Neural cell (in vitro differentiated cells): ENCODE measurements at regions not wholly inside any gene's neighbourhood (a gene's known extent, or its start where the extent isn't known, plus 50 kb on each side); places are given as distances from the start of the nearest gene placed in this dataset.

Source experiments
- EZH2 ChIP-seq: fragments of 200-600, 300-800 bp; shearing (Covaris generic), sonication (generic); IDR thresholded peaks from 2 replicates; pipeline ENCODE4 v1.6.1; 2014; ENCODE audit warnings: antibody characterized with exemption, low read length, borderline replicate concordance, mild to moderate bottlenecking; ENCODE audit not compliant: insufficient read depth, poor library complexity, severe bottlenecking
- MXI1 ChIP-seq: fragments of 450-650 bp; conservative IDR thresholded peaks from 2 replicates; pipeline ENCODE4 v1.6.1; 2014; ENCODE audit warnings: antibody characterized with exemption, mild to moderate bottlenecking; ENCODE audit not compliant: poor library complexity, severe bottlenecking
- POLR2AphosphoS5 ChIP-seq: IDR thresholded peaks from 2 replicates; pipeline ENCODE4 v1.6.1; 2012
- RAD21 ChIP-seq: fragments of 450-650 bp; conservative IDR thresholded peaks from 2 replicates; pipeline ENCODE4 v1.6.1; 2014; ENCODE audit warnings: antibody characterized with exemption, mild to moderate bottlenecking, moderate library complexity
- TF ChIP-seq, protein P1 (sequence below): fragments of 450-650 bp; IDR thresholded peaks from 2 replicates; pipeline ENCODE4 v1.5.1; 2014; ENCODE audit warnings: antibody characterized with exemption, mild to moderate bottlenecking, moderate library complexity; ENCODE audit not compliant: poor library complexity, severe bottlenecking
- TF ChIP-seq, protein P2 (sequence below): IDR thresholded peaks from 2 replicates; pipeline ENCODE4 v1.6.1; 2012; ENCODE audit warnings: borderline replicate concordance

DNA sequence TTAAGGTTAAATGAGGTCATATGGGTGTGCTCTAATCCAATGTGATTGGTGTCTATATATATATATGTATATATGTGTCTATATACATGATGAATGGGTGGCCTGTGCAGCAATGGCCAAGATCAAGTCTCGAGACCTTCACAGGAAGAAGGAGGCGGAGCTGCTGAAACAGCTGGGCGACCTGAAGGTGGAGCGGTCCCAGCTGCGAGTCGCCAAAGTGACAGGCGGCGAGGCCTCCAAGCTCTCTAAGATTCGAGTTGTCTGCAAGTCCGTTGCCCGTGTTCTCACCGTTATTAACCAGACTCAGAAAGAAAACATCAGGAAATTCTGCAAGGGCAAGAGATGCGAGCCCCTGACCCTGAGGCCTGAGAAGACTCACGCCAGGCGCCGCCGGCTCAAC, 109.8 kb downstream of the EFNB2 start:
- TF ChIP-seq, protein P1, sequence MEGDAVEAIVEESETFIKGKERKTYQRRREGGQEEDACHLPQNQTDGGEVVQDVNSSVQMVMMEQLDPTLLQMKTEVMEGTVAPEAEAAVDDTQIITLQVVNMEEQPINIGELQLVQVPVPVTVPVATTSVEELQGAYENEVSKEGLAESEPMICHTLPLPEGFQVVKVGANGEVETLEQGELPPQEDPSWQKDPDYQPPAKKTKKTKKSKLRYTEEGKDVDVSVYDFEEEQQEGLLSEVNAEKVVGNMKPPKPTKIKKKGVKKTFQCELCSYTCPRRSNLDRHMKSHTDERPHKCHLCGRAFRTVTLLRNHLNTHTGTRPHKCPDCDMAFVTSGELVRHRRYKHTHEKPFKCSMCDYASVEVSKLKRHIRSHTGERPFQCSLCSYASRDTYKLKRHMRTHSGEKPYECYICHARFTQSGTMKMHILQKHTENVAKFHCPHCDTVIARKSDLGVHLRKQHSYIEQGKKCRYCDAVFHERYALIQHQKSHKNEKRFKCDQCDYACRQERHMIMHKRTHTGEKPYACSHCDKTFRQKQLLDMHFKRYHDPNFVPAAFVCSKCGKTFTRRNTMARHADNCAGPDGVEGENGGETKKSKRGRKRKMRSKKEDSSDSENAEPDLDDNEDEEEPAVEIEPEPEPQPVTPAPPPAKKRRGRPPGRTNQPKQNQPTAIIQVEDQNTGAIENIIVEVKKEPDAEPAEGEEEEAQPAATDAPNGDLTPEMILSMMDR: no peak
- TF ChIP-seq, protein P2, sequence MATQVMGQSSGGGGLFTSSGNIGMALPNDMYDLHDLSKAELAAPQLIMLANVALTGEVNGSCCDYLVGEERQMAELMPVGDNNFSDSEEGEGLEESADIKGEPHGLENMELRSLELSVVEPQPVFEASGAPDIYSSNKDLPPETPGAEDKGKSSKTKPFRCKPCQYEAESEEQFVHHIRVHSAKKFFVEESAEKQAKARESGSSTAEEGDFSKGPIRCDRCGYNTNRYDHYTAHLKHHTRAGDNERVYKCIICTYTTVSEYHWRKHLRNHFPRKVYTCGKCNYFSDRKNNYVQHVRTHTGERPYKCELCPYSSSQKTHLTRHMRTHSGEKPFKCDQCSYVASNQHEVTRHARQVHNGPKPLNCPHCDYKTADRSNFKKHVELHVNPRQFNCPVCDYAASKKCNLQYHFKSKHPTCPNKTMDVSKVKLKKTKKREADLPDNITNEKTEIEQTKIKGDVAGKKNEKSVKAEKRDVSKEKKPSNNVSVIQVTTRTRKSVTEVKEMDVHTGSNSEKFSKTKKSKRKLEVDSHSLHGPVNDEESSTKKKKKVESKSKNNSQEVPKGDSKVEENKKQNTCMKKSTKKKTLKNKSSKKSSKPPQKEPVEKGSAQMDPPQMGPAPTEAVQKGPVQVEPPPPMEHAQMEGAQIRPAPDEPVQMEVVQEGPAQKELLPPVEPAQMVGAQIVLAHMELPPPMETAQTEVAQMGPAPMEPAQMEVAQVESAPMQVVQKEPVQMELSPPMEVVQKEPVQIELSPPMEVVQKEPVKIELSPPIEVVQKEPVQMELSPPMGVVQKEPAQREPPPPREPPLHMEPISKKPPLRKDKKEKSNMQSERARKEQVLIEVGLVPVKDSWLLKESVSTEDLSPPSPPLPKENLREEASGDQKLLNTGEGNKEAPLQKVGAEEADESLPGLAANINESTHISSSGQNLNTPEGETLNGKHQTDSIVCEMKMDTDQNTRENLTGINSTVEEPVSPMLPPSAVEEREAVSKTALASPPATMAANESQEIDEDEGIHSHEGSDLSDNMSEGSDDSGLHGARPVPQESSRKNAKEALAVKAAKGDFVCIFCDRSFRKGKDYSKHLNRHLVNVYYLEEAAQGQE: no peak
- TF ChIP-seq EZH2 (no peak), MXI1 (no peak), POLR2AphosphoS5 (no peak), RAD21 (no peak)
